OCI-LY1 (cell line): ENCODE measurements at regions not wholly inside any gene's neighbourhood (a gene's known extent, or its start where the extent isn't known, plus 50 kb on each side); places are given as distances from the start of the nearest gene placed in this dataset.
A peak's percentile ranks its signal among the peaks of the same experiment; 100 is the strongest.

Source experiments
- H2AFZ ChIP-seq: fragments of 200-600 bp; sonication (generic), shearing (Covaris generic); 2 replicates; pipeline ENCODE4 v1.6.0; 2014; ENCODE audit warnings: antibody characterized with exemption, mild to moderate bottlenecking, low read length
- H3F3A ChIP-seq: fragments of 200-600 bp; sonication (generic), shearing (Covaris generic); 2 replicates; pipeline ENCODE4 v1.6.0; 2014; ENCODE audit warnings: mild to moderate bottlenecking, antibody characterized with exemption, low read length, moderate library complexity; ENCODE audit not compliant: insufficient read depth
- H3K27ac ChIP-seq: fragments of 200-600 bp; sonication (generic); 2 replicates; pipeline ENCODE4 v1.5.1; 2014; ENCODE audit warnings: low read length, mixed run types, mild to moderate bottlenecking, low read depth; ENCODE audit not compliant: poor library complexity, severe bottlenecking
- H3K27me3 ChIP-seq: fragments of 200-600 bp; sonication (generic); 2 replicates; pipeline ENCODE4 v1.6.0; 2014; ENCODE audit warnings: antibody characterized with exemption, mild to moderate bottlenecking, low read length, moderate library complexity; ENCODE audit not compliant: insufficient read depth
- H3K36me3 ChIP-seq: fragments of 200-600 bp; sonication (generic); 2 replicates; pipeline ENCODE4 v1.6.1; 2014; ENCODE audit warnings: mild to moderate bottlenecking, antibody characterized with exemption, low read length, moderate library complexity, mixed read lengths; ENCODE audit not compliant: insufficient read depth
- H3K4me1 ChIP-seq: fragments of 200-600 bp; sonication (generic); 2 replicates; pipeline ENCODE4 v1.5.1; 2014; ENCODE audit warnings: mild to moderate bottlenecking, low read length, moderate library complexity; ENCODE audit not compliant: insufficient read depth, severe bottlenecking
- H3K4me2 ChIP-seq: fragments of 200-600 bp; sonication (generic), shearing (Covaris generic); 2 replicates; pipeline ENCODE4 v1.6.1; 2014; ENCODE audit warnings: low read length
- H3K4me3 ChIP-seq: fragments of 200-600 bp; sonication (generic); 2 replicates; pipeline ENCODE4 v1.5.1; 2014; ENCODE audit warnings: low read length, low read depth, mild to moderate bottlenecking, mixed read lengths; ENCODE audit not compliant: poor library complexity, severe bottlenecking
- H3K79me2 ChIP-seq: fragments of 200-600 bp; shearing (Covaris generic); 2 replicates; pipeline ENCODE4 v1.6.1; 2016; ENCODE audit warnings: mixed run types, low read length, mixed read lengths; ENCODE audit not compliant: insufficient read depth
- H3K9ac ChIP-seq: fragments of 200-600 bp; sonication (generic), shearing (Covaris generic); 2 replicates; pipeline ENCODE4 v1.6.1; 2014; ENCODE audit warnings: mild to moderate bottlenecking, low read length, mixed read lengths
- H3K9me2 ChIP-seq: fragments of 200-600 bp; sonication (generic), shearing (Covaris generic); 2 replicates; pipeline ENCODE4 v1.6.1; 2014; ENCODE audit warnings: low read depth, mild to moderate bottlenecking, low read length, mixed read lengths
- H3K9me3 ChIP-seq: fragments of 200-600 bp; shearing (Covaris generic); 2 replicates; pipeline ENCODE4 v1.6.1; 2014; ENCODE audit warnings: low read length, mixed read lengths
- H4K20me1 ChIP-seq: fragments of 200-600 bp; sonication (generic), shearing (Covaris generic); 2 replicates; pipeline ENCODE4 v1.6.0; 2016; ENCODE audit warnings: mild to moderate bottlenecking, low read length; ENCODE audit not compliant: insufficient read depth
- CTCF ChIP-seq: fragments of 200-600 bp; sonication (generic), shearing (Covaris generic); IDR thresholded peaks from 2 replicates; pipeline ENCODE4 v1.5.1; 2017; ENCODE audit warnings: mild to moderate bottlenecking, antibody characterized with exemption, low read length, moderate library complexity, mixed read lengths
- EZH2 ChIP-seq: fragments of 200-600 bp; sonication (generic), shearing (Covaris generic); IDR thresholded peaks from 2 replicates; pipeline ENCODE4 v1.8.0; 2017; ENCODE audit warnings: borderline replicate concordance, mixed run types, mild to moderate bottlenecking, antibody characterized with exemption, low read length, moderate library complexity, mixed read lengths

GRCh38 chr2:12096788-12097449 is 350.5 kb downstream of the LPIN1 start:
- Histone ChIP-seq H3K79me2 (no peaks in the 10 kb centered on the region), H3K4me1 (peaks cover 70% of the 10 kb centered on the region), H3K27me3 (no peaks in the 10 kb centered on the region), H3K36me3 (peaks cover 7% of the 10 kb centered on the region), H3K9ac (peak overlapping the region; percentile 68), H3K4me2 (peak overlapping the region; percentile 69), H2AFZ (no peak overlapping the region), H3K9me2 (no peaks in the 10 kb centered on the region), H3K27ac (peak overlapping the region; percentile 95), H4K20me1 (no peaks in the 10 kb centered on the region), H3K4me3 (peak overlapping the region; percentile 30), H3K9me3 (no peaks in the 10 kb centered on the region), H3F3A (peaks cover 17% of the 10 kb centered on the region)
- TF ChIP-seq EZH2, result no peak
- TF ChIP-seq CTCF, result no peak

GRCh38 chr2:12097859-12098258 is 351.4 kb downstream of the LPIN1 start:
- Histone ChIP-seq H3K9me3 (no peaks in the 10 kb centered on the region), H3F3A (peaks cover 17% of the 10 kb centered on the region), H3K27me3 (no peaks in the 10 kb centered on the region), H3K4me2 (peak overlapping the region; percentile 69), H2AFZ (no peak overlapping the region), H3K9ac (peak overlapping the region; percentile 68), H3K79me2 (no peaks in the 10 kb centered on the region), H3K27ac (peak overlapping the region; percentile 95), H4K20me1 (no peaks in the 10 kb centered on the region), H3K9me2 (no peaks in the 10 kb centered on the region), H3K4me1 (peaks cover 78% of the 10 kb centered on the region), H3K36me3 (peaks cover 16% of the 10 kb centered on the region), H3K4me3 (peak overlapping the region; percentile 26)
- TF ChIP-seq EZH2 (no peak), CTCF (peak; percentile 63; the same call in 1 of the 2 replicates)

- peak overlapping the region; percentile 50; the same call in 1 of the 2 replicates for H3K4me2 ChIP-seq
- peak overlapping the region; percentile 45 for H3K9ac ChIP-seq
- H4K20me1 ChIP-seq, result no peaks in the 10 kb centered on the region
- H3K27ac ChIP-seq, result peak overlapping the region; percentile 95
- no peak overlapping the region for H3K4me3 ChIP-seq
- H3K4me1 ChIP-seq, result peaks cover 84% of the 10 kb centered on the region
- no peaks in the 10 kb centered on the region for H3K9me3 ChIP-seq
- H3K36me3 ChIP-seq, result peaks cover 31% of the 10 kb centered on the region
- no peak overlapping the region for H2AFZ ChIP-seq
- peaks cover 23% of the 10 kb centered on the region for H3F3A ChIP-seq
- no peak for TF ChIP-seq CTCF
- no peak for TF ChIP-seq EZH2
- no peaks in the 10 kb centered on the region for H3K27me3 ChIP-seq
- H3K79me2 ChIP-seq, result no peaks in the 10 kb centered on the region
- H3K9me2 ChIP-seq, result no peaks in the 10 kb centered on the region
Observed at GRCh38 chr2:12099374-12099773, 352.9 kb downstream of the LPIN1 start.
